Mucosa of rectum (tissue), 2 donors: ENCODE measurements at regions not wholly inside any gene's neighbourhood (a gene's known extent, or its start where the extent isn't known, plus 50 kb on each side); places are given as distances from the start of the nearest gene placed in this dataset.

Source experiments
- H3K27ac ChIP-seq, 2 donors: one replicate each; pipeline ENCODE4 v1.7.0; 2013; ENCODE audit warnings: inconsistent platforms in 2 of 2, low read depth in 2 of 2, low read length in 2 of 2
- H3K27me3 ChIP-seq, 2 donors: one replicate each; pipeline ENCODE4 v1.7.0; 2013; ENCODE audit warnings: low read length in 2 of 2; ENCODE audit not compliant: control insufficient read depth in 2 of 2, insufficient read depth in 2 of 2
- H3K36me3 ChIP-seq, 2 donors: one replicate each; pipeline ENCODE4 v1.7.0; 2013; ENCODE audit warnings: low read length in 2 of 2; ENCODE audit not compliant: control insufficient read depth in 2 of 2, insufficient read depth in 2 of 2
- H3K4me1 ChIP-seq, 2 donors: one replicate each; pipeline ENCODE4 v1.7.0; 2013; ENCODE audit warnings: low read length in 2 of 2, mild to moderate bottlenecking in 1 of 2; ENCODE audit not compliant: control insufficient read depth in 2 of 2, insufficient read depth in 2 of 2
- H3K4me3 ChIP-seq, 2 donors: one replicate each; pipeline ENCODE4 v1.7.0; 2013; ENCODE audit warnings: low read length in 2 of 2
- H3K9ac ChIP-seq, 2 donors: one replicate each; pipeline ENCODE4 v1.7.0; 2013; ENCODE audit warnings: low read length in 2 of 2, low read depth in 1 of 2, mild to moderate bottlenecking in 1 of 2
- H3K9me3 ChIP-seq, 2 donors: one replicate each; pipeline ENCODE4 v1.7.0; 2013; ENCODE audit warnings: low read length in 2 of 2; ENCODE audit not compliant: control insufficient read depth in 2 of 2
- donor health status: healthy.
- donor health status: Normal muscosa, but diverticular disease.

DNA sequence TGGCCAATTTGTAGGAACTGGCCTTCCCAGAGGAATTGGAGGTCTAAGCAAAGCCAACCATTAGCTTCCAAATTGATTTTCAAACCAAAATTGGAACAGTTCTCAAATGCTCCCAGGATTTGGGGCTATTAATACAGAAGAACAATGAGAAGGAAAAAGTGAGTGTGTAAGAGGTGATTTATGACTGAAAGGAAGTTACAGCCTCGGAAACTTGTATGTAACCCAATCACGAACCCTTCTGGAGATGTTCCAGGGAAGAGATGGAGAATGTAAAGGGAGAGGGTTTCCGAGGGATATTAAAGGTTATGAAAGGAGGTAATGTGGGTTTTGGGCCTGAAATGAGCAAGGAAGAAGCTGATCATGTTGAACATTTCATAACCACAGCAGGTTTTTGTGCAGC, 93.2 kb upstream of the CXCL14 start:
- Histone ChIP-seq H3K4me3 (no peak overlapping the region), H3K27ac (no peak overlapping the region), H3K4me1 (no peaks in the 10 kb centered on the region), H3K27me3 (no peaks in the 10 kb centered on the region), H3K9me3 (no peaks in the 10 kb centered on the region), H3K36me3 (no peaks in the 10 kb centered on the region), H3K9ac (no peak overlapping the region)

DNA sequence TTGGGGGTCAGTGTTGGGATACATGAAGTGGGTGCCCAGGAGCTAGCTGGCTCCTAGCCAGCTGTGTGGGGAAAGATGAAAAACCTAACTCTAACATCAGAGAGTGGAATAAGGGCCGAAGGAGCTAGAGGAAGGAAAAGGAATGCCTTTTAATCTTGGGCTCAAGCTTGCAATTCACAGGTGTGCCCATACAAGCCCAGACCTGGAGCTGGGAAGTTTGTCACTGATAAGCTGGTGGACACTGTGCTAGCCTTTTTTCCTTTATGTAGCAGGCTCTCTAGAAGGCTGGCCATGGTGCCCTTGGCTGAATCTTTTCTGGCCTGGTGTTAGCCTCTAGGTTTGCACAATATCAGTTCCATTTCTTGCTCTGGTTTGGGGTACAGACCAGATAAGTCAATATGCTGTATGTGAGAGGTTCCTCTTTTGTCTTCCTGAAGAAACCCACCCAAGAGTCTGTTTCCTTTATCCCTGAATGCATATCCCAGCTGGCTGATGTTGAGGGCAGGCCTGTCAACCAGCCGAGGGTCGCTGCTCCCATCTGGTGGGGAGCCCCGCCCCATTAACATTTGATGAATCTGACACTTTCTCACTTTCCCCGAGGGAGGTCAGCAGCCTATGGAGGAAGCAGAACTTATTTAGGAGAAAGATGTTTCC, 92.4 kb upstream of the CXCL14 start:
- H3K4me3 ChIP-seq = no peak overlapping the region
- H3K4me1 ChIP-seq = no peaks in the 10 kb centered on the region
- no peaks in the 10 kb centered on the region for H3K36me3 ChIP-seq
- no peak overlapping the region for H3K9ac ChIP-seq
- no peak overlapping the region for H3K27ac ChIP-seq
- H3K27me3 ChIP-seq = no peaks in the 10 kb centered on the region
- no peaks in the 10 kb centered on the region for H3K9me3 ChIP-seq

DNA sequence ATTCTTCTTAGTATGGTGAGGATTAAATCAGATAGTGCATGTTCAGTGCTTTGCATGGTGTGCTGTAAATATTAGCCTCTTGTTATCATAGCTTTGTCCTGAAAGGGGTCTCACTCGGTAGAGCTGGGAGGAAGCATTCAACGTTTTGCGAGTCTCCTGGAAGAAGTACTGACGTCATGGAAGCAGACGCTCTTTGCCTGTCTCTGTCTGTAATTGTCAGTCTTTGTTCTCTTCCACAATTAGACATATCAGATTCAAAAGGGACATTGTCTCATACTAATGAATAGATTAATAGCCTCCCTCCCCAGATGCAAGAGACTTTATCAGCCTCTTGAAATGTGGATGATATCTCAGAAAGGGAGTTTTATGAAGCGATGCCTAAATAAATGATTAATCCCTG, 91.8 kb upstream of the CXCL14 start:
- Histone ChIP-seq H3K27ac (no peak overlapping the region), H3K4me1 (no peaks in the 10 kb centered on the region), H3K9me3 (no peaks in the 10 kb centered on the region), H3K36me3 (no peaks in the 10 kb centered on the region), H3K4me3 (no peak overlapping the region), H3K27me3 (no peaks in the 10 kb centered on the region), H3K9ac (no peak overlapping the region)

DNA sequence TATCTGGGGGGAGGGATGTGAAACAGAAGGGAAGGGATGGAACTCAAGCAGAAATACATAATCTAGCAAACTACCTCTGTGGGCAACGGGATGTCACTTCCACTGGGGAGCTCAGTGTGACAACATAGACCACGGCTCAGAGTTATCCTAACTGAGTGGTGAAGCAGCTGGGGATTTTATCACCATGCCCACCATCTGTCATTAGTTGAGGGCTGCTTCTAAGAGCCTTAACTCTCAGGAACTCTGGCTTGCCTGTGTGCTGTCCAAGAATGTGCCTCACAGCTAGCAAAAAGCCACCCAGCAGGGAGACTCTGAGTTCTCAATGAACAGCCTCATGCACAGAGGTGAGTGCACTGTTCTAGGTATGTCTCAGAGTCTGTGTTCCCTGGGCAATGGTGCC, 90.6 kb upstream of the CXCL14 start:
- Histone ChIP-seq H3K9ac (no peak overlapping the region), H3K36me3 (no peaks in the 10 kb centered on the region), H3K27ac (no peak overlapping the region), H3K4me1 (no peaks in the 10 kb centered on the region), H3K4me3 (no peak overlapping the region), H3K9me3 (no peaks in the 10 kb centered on the region), H3K27me3 (no peaks in the 10 kb centered on the region)

DNA sequence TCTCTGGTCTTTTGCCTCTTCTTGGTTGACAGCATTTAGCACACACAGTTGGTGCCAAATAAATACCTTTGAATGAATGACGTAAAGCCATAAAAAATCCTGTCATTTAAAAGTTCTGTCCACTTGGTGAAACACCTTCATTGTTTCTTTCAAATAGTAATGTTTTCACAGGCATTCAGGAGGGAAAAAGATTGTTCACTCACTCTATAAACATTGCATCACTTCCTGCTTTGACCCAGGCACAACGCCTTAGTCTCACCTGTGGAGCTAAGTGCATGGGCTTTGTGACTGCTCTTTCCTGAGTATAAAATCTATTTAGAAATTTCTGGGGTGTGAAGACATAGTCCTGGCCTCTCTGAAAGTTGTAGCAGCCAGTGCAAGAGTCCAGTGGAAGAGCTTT, 88.9 kb upstream of the CXCL14 start:
- H3K4me1 ChIP-seq = no peaks in the 10 kb centered on the region
- H3K9me3 ChIP-seq = no peaks in the 10 kb centered on the region
- H3K27ac ChIP-seq = no peak overlapping the region
- H3K36me3 ChIP-seq = no peaks in the 10 kb centered on the region
- H3K4me3 ChIP-seq = no peak overlapping the region
- H3K27me3 ChIP-seq = no peaks in the 10 kb centered on the region
- no peak overlapping the region for H3K9ac ChIP-seq

DNA sequence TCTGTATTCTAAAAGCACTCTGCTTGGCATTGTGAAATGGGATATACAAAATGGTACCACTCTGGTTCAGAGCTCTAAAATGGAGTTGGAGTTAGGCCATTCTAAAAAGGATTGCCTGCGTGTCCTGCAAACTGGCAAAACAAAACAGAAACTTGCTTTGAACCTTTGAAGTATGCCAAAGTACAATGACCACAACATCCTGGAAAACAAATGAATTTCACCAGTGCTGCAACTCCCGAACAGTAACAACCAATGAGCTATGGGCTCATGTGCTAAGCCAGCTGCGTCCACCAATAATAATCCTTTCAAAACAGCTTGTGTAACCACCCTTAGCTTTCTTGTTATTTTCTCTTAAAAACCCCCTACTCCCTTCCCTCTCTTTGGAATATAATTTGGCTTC, 88.4 kb upstream of the CXCL14 start:
- H3K4me1 ChIP-seq = no peaks in the 10 kb centered on the region
- no peaks in the 10 kb centered on the region for H3K36me3 ChIP-seq
- no peaks in the 10 kb centered on the region for H3K9me3 ChIP-seq
- H3K9ac ChIP-seq = no peak overlapping the region
- no peak overlapping the region for H3K4me3 ChIP-seq
- no peaks in the 10 kb centered on the region for H3K27me3 ChIP-seq
- H3K27ac ChIP-seq = no peak overlapping the region

DNA sequence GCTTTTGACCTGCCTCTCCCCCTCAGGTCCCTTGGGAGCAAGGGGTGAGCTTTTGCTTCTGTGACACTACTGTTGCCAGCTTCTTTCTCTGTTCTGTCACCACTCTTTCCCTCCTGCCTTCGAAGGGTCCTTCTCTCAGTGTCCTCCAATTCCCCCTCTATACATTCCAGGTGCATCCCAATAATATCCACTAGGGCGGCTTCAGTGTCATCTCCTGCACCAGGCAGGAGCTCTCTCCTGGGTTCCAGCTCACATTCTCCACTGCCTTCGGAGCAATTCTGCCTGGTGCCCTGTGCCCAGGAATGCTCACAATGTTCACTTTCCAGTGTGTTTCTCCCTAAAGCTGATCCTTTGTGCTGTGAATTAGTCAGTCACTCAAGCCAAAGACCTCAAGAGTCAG, 83.9 kb upstream of the CXCL14 start:
- H3K9me3 ChIP-seq = no peaks in the 10 kb centered on the region
- peaks cover 0 to 3% of the 10 kb centered on the region in 2 donors for H3K4me1 ChIP-seq
- no peak overlapping the region for H3K4me3 ChIP-seq
- no peak overlapping the region for H3K9ac ChIP-seq
- H3K36me3 ChIP-seq = no peaks in the 10 kb centered on the region
- no peak overlapping the region for H3K27ac ChIP-seq
- H3K27me3 ChIP-seq = no peaks in the 10 kb centered on the region

DNA sequence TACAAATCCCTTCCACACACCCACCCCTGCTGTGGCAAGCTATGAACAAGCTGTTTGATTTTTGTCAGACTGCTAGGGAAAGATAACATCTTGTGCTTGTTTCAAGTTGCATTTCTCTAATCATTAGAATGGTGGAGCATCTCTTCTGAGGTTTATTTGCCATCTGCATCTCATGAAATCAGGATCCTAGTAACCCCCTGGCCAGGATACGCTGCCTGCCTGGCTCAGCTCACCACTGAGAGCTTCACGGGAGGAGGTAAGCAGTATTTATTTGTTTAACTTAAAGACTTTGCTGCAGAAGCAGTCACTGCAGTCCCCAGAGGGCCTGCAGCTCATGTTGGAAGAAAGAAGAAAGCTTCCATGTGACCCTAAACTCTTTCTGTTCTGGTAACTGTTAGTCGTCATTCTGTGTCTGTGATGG, 83.3 kb upstream of the CXCL14 start:
- Histone ChIP-seq H3K4me1 (peaks cover 0 to 3% of the 10 kb centered on the region in 2 donors), H3K27me3 (no peaks in the 10 kb centered on the region), H3K4me3 (no peak overlapping the region), H3K9ac (no peak overlapping the region), H3K27ac (no peak overlapping the region), H3K9me3 (no peaks in the 10 kb centered on the region), H3K36me3 (no peaks in the 10 kb centered on the region)

DNA sequence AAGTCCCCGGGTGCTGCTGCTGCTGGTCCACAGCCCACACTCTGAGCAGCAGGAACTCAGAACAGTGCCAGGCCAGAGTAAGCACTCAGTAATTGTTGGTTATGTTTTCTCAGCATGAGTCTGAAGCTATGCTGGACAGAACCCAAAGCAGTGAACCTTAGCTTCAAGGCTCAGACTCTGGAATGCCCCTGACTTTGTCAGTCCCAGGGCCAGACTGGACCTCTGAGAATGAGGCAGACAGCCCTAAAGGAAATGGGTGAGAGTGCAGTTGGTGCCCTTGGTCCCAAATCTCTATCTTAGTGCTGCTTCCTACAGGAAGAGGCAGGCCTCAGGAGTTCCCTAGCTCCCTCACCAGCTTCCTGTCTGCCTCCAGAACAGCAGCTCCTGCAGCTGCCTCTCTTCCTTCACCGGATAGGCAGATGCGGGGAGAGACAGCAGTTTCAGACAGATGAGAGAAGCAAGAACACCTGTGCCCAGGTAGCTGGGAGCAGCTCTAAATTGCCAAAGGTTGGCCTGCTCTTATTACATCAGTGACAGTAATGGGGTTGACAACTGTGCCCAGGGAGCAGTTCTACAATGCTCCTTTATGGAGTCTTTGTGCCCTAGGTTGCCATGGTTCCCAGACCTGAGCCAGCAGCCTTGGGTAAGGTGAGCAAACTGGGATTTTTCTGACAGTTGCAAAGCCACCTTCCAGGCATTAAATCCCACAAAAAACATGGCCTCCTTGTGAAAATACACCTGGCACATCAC, 82.2 kb upstream of the CXCL14 start:
- Histone ChIP-seq H3K36me3 (no peaks in the 10 kb centered on the region), H3K9ac (no peak overlapping the region), H3K4me1 (peaks cover 0 to 3% of the 10 kb centered on the region in 2 donors), H3K27ac (no peak overlapping the region), H3K9me3 (no peaks in the 10 kb centered on the region), H3K27me3 (no peaks in the 10 kb centered on the region), H3K4me3 (no peak overlapping the region)

DNA sequence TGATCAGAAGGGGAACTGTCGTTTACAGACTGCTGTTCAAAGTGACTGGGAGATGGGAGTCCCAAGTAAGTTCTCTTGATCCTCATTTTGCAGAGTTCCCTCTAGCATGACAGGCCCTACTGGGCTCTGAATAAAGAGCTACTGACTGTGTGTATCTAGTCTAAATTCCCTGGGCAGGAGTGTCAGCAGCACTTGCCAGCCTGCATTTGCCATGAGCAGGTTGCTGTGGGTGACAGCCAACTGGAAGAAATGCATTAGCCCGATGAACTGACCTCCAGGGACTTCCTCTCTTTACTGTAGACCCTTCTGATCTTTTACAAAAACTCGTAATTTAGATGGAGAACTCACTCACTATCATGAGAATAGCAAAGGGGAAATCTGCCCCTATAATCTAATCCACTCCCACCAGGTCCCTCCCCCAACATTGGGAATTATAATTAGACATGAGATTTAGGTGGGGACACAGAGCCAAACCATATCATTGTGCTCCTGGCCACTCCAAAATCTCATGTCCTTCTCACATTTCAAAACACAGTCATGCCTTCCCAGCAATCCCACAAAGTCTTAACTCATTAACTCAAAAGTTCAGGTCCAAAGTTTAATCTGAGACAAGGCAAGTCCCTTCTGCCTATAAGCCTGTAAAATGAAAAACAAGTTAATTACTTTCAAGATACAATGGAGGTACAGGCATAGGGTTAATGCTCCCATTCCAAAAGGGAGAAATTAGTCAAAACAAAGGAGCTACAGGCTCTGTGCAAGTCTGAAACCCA, 78.9 kb upstream of the CXCL14 start:
- H3K9ac ChIP-seq = no peak overlapping the region
- H3K36me3 ChIP-seq = no peaks in the 10 kb centered on the region
- no peak overlapping the region for H3K27ac ChIP-seq
- peaks cover 0 to 3% of the 10 kb centered on the region in 2 donors for H3K4me1 ChIP-seq
- H3K9me3 ChIP-seq = no peaks in the 10 kb centered on the region
- no peaks in the 10 kb centered on the region for H3K27me3 ChIP-seq
- H3K4me3 ChIP-seq = no peak overlapping the region
